ENCODE measurements at regions not wholly inside any gene's neighbourhood (a gene's known extent, or its start where the extent isn't known, plus 50 kb on each side); places are given as distances from the start of the nearest gene placed in this dataset.

DNA sequence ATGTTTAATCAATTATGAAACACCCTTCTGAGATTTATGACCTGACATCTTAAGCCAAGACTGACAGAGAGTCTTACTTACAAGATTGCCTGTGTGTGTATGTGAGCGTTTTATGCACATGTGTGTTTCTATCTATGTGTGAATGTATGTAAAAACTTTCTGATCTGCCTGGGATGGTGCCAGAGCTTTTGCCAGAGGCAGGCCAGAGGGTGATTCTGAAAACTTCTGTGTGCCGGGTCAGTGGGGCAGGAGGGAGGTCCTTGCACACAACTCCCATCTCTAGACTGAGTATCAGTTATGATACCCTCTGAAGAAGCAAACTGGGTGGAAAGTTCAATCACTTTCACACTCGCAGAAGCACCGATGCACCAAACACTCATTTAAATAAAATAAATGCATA is 335.0 kb upstream of the NT5C1B start:
- TF ChIP-seq, protein P1, sequence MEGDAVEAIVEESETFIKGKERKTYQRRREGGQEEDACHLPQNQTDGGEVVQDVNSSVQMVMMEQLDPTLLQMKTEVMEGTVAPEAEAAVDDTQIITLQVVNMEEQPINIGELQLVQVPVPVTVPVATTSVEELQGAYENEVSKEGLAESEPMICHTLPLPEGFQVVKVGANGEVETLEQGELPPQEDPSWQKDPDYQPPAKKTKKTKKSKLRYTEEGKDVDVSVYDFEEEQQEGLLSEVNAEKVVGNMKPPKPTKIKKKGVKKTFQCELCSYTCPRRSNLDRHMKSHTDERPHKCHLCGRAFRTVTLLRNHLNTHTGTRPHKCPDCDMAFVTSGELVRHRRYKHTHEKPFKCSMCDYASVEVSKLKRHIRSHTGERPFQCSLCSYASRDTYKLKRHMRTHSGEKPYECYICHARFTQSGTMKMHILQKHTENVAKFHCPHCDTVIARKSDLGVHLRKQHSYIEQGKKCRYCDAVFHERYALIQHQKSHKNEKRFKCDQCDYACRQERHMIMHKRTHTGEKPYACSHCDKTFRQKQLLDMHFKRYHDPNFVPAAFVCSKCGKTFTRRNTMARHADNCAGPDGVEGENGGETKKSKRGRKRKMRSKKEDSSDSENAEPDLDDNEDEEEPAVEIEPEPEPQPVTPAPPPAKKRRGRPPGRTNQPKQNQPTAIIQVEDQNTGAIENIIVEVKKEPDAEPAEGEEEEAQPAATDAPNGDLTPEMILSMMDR (IDR thresholded peaks at IDR 0.05) = no peak
- no peak for TF ChIP-seq POLR2AphosphoS5 (IDR thresholded peaks at IDR 0.05)
- no peak for TF ChIP-seq POLR2A (IDR thresholded peaks at IDR 0.05)
- no peak for TF ChIP-seq EP300 (IDR thresholded peaks at IDR 0.05)

Measured in gastroesophageal sphincter (tissue), 3 donors.